ENCODE measurements at regions not wholly inside any gene's neighbourhood (a gene's known extent, or its start where the extent isn't known, plus 50 kb on each side); places are given as distances from the start of the nearest gene placed in this dataset.

- Histone ChIP-seq H3K4me3 (replicated peaks; ENCODE audit: insufficient read depth, low read length) (no peak overlapping the region), H3K27ac (replicated peaks) (peak overlapping the region; percentile 53), H3K27me3 (ENCODE audit: insufficient read depth, poor library complexity, severe bottlenecking) (no peaks in the 10 kb centered on the region)
- peak in 1 of 2 experiments; percentile 61 for DNase-seq (ENCODE audit: low read depth in 1 of 2, low spot score in 1 of 2)
- no peak for TF ChIP-seq SPI1 (IDR thresholded peaks at IDR 0.05; ENCODE audit: borderline replicate concordance, low read depth)
- TF ChIP-seq POLR2AphosphoS5 (IDR thresholded peaks at IDR 0.05; ENCODE audit: low read depth) = no peak
- TF ChIP-seq, protein P1, sequence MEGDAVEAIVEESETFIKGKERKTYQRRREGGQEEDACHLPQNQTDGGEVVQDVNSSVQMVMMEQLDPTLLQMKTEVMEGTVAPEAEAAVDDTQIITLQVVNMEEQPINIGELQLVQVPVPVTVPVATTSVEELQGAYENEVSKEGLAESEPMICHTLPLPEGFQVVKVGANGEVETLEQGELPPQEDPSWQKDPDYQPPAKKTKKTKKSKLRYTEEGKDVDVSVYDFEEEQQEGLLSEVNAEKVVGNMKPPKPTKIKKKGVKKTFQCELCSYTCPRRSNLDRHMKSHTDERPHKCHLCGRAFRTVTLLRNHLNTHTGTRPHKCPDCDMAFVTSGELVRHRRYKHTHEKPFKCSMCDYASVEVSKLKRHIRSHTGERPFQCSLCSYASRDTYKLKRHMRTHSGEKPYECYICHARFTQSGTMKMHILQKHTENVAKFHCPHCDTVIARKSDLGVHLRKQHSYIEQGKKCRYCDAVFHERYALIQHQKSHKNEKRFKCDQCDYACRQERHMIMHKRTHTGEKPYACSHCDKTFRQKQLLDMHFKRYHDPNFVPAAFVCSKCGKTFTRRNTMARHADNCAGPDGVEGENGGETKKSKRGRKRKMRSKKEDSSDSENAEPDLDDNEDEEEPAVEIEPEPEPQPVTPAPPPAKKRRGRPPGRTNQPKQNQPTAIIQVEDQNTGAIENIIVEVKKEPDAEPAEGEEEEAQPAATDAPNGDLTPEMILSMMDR (IDR thresholded peaks at IDR 0.05; ENCODE audit: insufficient read depth, low read length) = no peak
- no peak for TF ChIP-seq REST (IDR thresholded peaks at IDR 0.05; ENCODE audit: insufficient replicate concordance, low read depth)
- no peak for TF ChIP-seq GABPA (IDR thresholded peaks at IDR 0.05; ENCODE audit: low read depth)
These were observed 207.2 kb upstream of the TPM1 start for GRCh38 chr15:62835351-62835750.

DNA sequence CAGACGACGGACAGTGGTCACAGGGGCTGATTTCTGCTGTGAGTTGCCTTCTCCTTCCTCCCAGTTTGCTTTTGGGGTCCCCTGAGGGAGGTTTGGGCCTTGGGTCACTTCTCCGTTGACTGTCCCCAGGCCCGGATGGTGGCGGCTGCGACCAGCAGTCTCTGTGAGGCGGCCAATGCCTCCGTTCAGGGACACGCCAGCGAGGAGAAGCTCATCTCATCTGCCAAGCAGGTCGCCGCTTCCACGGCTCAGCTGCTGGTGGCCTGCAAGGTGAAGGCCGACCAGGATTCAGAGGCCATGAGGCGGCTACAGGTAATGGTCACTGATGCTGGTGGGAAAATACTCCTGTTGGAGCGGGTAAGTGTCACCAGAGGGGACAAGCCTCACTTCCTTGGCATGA is 206.8 kb upstream of the TPM1 start:
- no peak for DNase-seq (ENCODE audit: low read depth in 1 of 2, low spot score in 1 of 2)
- H3K27ac ChIP-seq (replicated peaks) = peak overlapping the region; percentile 53
- TF ChIP-seq SPI1 (IDR thresholded peaks at IDR 0.05; ENCODE audit: borderline replicate concordance, low read depth) (no peak), GABPA (IDR thresholded peaks at IDR 0.05; ENCODE audit: low read depth) (no peak), POLR2AphosphoS5 (IDR thresholded peaks at IDR 0.05; ENCODE audit: low read depth) (no peak), REST (IDR thresholded peaks at IDR 0.05; ENCODE audit: insufficient replicate concordance, low read depth) (no peak)
- TF ChIP-seq, protein P1 (IDR thresholded peaks at IDR 0.05; ENCODE audit: insufficient read depth, low read length) = no peak

DNA sequence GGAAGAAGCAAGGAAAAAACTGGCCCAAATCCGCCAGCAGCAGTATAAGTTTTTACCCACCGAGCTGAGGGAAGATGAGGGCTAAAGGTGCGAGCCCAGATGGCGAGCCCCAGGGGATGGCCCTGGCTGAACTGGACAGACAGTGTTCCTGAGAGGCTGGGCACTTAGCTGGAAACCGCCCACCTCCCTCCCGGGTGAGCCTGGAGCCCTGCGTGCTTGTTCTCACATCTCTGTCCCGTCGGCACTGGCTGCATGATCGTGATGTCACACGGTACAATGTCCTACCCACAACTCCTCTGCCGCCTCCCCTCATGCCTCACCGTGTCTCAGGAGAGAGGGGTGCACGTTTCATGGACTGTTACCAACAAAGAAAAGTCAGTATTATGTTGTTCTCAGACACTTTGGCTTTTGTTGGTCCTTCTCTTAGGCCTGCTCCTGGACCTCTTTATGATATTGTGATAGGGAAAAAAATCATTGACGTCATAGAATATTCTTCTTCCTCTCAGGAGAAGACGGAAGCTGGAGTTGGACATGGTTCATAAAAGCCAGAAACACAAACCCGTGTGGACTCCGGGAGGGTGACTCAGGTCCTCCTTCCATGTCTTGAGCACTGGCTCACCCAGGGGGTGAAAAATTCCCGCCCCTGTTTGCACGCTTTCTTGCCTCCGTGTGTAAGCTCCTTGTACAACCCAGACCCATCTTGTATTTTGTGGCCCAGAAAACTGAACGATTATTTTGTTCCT is 201.8 kb upstream of the TPM1 start:
- H3K27me3 ChIP-seq (ENCODE audit: insufficient read depth, poor library complexity, severe bottlenecking) = no peaks in the 10 kb centered on the region
- TF ChIP-seq POLR2AphosphoS5 (IDR thresholded peaks at IDR 0.05; ENCODE audit: low read depth) = no peak
- no peak for TF ChIP-seq REST (IDR thresholded peaks at IDR 0.05; ENCODE audit: insufficient replicate concordance, low read depth)
- no peak for TF ChIP-seq SPI1 (IDR thresholded peaks at IDR 0.05; ENCODE audit: borderline replicate concordance, low read depth)
- TF ChIP-seq, protein P1 (IDR thresholded peaks at IDR 0.05; ENCODE audit: insufficient read depth, low read length) = no peak
- TF ChIP-seq GABPA (IDR thresholded peaks at IDR 0.05; ENCODE audit: low read depth) = no peak
- H3K27ac ChIP-seq (replicated peaks) = no peak overlapping the region
- H3K4me3 ChIP-seq (replicated peaks; ENCODE audit: insufficient read depth, low read length) = no peak overlapping the region
- no peak for DNase-seq (ENCODE audit: low read depth in 1 of 2, low spot score in 1 of 2)

More for the DNA sequence above, 206.8 kb upstream of the TPM1 start:
- no peaks in the 10 kb centered on the region for H3K27me3 ChIP-seq (ENCODE audit: insufficient read depth, poor library complexity, severe bottlenecking)
- H3K4me3 ChIP-seq (replicated peaks; ENCODE audit: insufficient read depth, low read length) = no peak overlapping the region
